ENCODE measurements at regions not wholly inside any gene's neighbourhood (a gene's known extent, or its start where the extent isn't known, plus 50 kb on each side); places are given as distances from the start of the nearest gene placed in this dataset.

DNA sequence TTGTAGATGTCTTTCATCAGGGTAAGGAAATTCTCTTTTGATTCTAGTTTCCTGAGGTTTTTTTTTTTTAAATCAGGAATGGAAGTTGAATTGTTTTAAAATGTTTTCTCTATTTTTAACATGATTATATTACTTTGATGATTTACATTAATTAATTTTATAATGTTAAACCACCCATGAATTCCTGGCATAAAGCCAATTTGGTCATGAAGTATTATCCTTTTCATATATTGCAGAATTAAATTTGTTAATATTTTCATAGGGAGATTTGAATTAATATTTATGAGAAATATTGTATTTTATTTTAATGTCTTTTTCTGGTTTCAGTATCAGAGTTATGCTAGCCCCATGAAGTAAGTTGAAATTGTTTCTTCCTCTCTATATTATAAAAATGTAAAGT lies 144.6 kb downstream of the MAIP1 start:
- TF ChIP-seq, protein P1, sequence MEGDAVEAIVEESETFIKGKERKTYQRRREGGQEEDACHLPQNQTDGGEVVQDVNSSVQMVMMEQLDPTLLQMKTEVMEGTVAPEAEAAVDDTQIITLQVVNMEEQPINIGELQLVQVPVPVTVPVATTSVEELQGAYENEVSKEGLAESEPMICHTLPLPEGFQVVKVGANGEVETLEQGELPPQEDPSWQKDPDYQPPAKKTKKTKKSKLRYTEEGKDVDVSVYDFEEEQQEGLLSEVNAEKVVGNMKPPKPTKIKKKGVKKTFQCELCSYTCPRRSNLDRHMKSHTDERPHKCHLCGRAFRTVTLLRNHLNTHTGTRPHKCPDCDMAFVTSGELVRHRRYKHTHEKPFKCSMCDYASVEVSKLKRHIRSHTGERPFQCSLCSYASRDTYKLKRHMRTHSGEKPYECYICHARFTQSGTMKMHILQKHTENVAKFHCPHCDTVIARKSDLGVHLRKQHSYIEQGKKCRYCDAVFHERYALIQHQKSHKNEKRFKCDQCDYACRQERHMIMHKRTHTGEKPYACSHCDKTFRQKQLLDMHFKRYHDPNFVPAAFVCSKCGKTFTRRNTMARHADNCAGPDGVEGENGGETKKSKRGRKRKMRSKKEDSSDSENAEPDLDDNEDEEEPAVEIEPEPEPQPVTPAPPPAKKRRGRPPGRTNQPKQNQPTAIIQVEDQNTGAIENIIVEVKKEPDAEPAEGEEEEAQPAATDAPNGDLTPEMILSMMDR (IDR thresholded peaks at IDR 0.05 in 4 of 5, conservative IDR thresholded peaks at IDR 0.05 in 1 of 5), result no peak
- no peak for TF ChIP-seq POLR2A (IDR thresholded peaks at IDR 0.05)
